Neural progenitor cell (in vitro differentiated cells): ENCODE measurements at regions not wholly inside any gene's neighbourhood (a gene's known extent, or its start where the extent isn't known, plus 50 kb on each side); places are given as distances from the start of the nearest gene placed in this dataset.
A peak's percentile ranks its signal among the peaks of the same experiment; 100 is the strongest.

ENCODE experiments used
- DNase-seq: peaks from one replicate; pipeline ENCODE4 v3.0.0-alpha.2; 2016; ENCODE audit warnings: low spot score
- H2AFZ ChIP-seq: fragments of 200-600 bp; sonication (generic); replicated peaks from 2 replicates; pipeline ENCODE4 v1.6.1; 2016; ENCODE audit warnings: antibody characterized with exemption
- H3F3A ChIP-seq: fragments of 200-600 bp; sonication (generic); 2 replicates; pipeline ENCODE4 v1.6.1; 2016; ENCODE audit warnings: antibody characterized with exemption, low read depth
- H3K27ac ChIP-seq: fragments of 200-600 bp; sonication (generic); 2 replicates; pipeline ENCODE4 v1.5.1; 2016; ENCODE audit warnings: mild to moderate bottlenecking
- H3K27me3 ChIP-seq: fragments of 200-600 bp; sonication (generic); 2 replicates; pipeline ENCODE4 v1.6.1; 2016; ENCODE audit warnings: mild to moderate bottlenecking, moderate library complexity
- H3K36me3 ChIP-seq: fragments of 200-600 bp; sonication (generic); 2 replicates; pipeline ENCODE4 v1.5.1; 2016
- H3K4me1 ChIP-seq: fragments of 200-600 bp; sonication (generic); 2 replicates; pipeline ENCODE4 v1.6.1; 2016; ENCODE audit warnings: mixed run types
- H3K4me2 ChIP-seq: fragments of 200-600 bp; sonication (generic); 2 replicates; pipeline ENCODE4 v1.6.1; 2016
- H3K4me3 ChIP-seq: fragments of 200-600 bp; sonication (generic); 2 replicates; pipeline ENCODE4 v1.5.1; 2016
- H3K79me2 ChIP-seq: fragments of 200-600 bp; sonication (generic); 2 replicates; pipeline ENCODE4 v1.6.1; 2016; ENCODE audit warnings: low read depth
- H3K9ac ChIP-seq: fragments of 200-600 bp; sonication (generic); 2 replicates; pipeline ENCODE4 v1.6.1; 2016
- H3K9me3 ChIP-seq: fragments of 200-600 bp; sonication (generic); 2 replicates; pipeline ENCODE4 v1.5.1; 2016; ENCODE audit warnings: low read depth
- H4K20me1 ChIP-seq: fragments of 200-600 bp; sonication (generic); 2 replicates; pipeline ENCODE4 v1.6.1; 2016; ENCODE audit warnings: low read depth
- H3K27ac Mint-ChIP-seq: 3 replicates; pipeline ENCODE4 v1.8.0; 2021; ENCODE audit warnings: mixed read lengths
- H3K27me3 Mint-ChIP-seq: 2 replicates; pipeline ENCODE4 v1.8.0; 2022; ENCODE audit warnings: low read depth, mild to moderate bottlenecking, inconsistent platforms, moderate library complexity, mixed read lengths; ENCODE audit not compliant: insufficient read depth
- H3K36me3 Mint-ChIP-seq: 3 replicates; pipeline ENCODE4 v1.8.0; 2021; ENCODE audit warnings: mixed read lengths
- H3K4me1 Mint-ChIP-seq: 3 replicates; pipeline ENCODE4 v1.8.0; 2021; ENCODE audit warnings: mixed read lengths
- H3K4me3 Mint-ChIP-seq: 3 replicates; pipeline ENCODE4 v1.8.0; 2021; ENCODE audit warnings: mild to moderate bottlenecking, moderate library complexity, mixed read lengths
- H3K9me3 Mint-ChIP-seq: 3 replicates; pipeline ENCODE4 v1.8.0; 2020; ENCODE audit warnings: mixed read lengths
- CTCF ChIP-seq: fragments of 200-600 bp; sonication (generic); IDR thresholded peaks from 2 replicates; pipeline ENCODE4 v1.5.1; 2017; ENCODE audit warnings: antibody characterized with exemption, mild to moderate bottlenecking
- EZH2 ChIP-seq: fragments of 200-600 bp; sonication (generic); IDR thresholded peaks from 2 replicates; pipeline ENCODE4 v1.6.1; 2017; ENCODE audit warnings: antibody characterized with exemption, mild to moderate bottlenecking, moderate library complexity
- EZH2phosphoT487 ChIP-seq: fragments of 200-600 bp; sonication (generic); IDR thresholded peaks from 2 replicates; pipeline ENCODE4 v1.6.1; 2017; ENCODE audit warnings: antibody characterized with exemption

DNA sequence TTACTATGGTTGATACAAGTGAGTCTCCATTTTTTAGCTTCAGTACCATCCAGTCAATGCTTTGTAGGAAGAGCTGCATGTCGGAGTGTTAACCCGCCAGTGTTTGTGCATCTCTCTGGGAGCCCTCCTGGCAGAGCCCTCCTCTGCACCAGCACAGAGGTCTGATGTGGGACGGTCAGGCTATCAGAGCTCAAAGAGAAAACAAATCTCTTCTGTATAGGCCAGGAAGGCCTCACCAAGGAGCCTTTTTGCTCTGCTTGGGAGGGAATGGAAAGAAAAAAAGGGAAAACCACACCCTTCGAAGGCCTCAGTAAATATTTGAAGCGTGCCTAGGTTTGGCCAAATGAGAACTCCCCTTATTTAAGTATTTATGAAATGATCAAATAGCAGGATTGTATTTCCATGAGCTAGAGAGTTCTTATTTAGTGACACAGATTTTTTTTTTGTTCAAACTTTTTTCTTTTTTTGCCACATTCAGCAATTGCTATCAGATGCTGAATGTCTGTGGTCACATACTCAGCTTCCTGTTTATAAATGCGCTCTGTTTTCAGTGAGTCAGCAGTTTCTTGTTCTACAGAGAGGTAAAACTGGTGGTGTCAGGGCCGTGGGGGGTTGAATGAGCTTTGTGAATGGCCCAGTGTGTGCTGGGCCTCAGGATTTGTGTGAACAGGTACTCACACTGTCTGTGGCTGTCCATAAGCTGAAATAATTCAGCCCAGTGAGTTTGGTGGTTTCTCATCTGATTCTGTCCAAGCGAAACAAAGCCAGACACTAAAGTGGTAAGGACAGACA lies 226.6 kb downstream of the SNX18 start:
- H3K4me2 ChIP-seq, result peak overlapping the region; percentile 19
- no peaks in the 10 kb centered on the region for H3K36me3 Mint-ChIP-seq
- peaks cover 2% of the 10 kb centered on the region for H3K9me3 Mint-ChIP-seq

DNA sequence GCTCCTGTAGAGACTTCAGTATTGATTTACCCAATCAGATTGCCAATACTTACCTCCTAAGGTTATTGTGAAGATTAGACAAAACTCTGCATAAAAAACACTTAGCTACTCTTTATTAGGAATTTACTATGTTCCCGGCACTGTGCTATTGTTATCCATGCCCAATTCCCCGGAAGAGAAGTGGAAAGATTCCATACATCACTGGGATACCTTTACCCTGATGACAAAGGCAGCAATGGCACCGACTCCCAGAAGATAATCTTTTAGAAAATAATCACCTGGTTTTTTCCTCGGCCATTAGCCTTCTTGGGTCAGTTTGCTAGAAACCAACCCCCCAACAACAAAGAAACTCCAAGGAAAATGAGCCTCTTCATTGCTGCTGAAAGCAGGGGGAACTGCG lies 226.0 kb downstream of the SNX18 start:
- Histone ChIP-seq H3K4me1 (peaks cover 19% of the 10 kb centered on the region), H3K9ac (no peak overlapping the region), H2AFZ (peak overlapping the region; percentile 66), H3F3A (peaks cover 4% of the 10 kb centered on the region), H3K27ac (peak overlapping the region; percentile 76), H4K20me1 (no peaks in the 10 kb centered on the region), H3K27me3 (no peaks in the 10 kb centered on the region), H3K4me2 (peak overlapping the region; percentile 19), H3K79me2 (no peaks in the 10 kb centered on the region), H3K36me3 (no peaks in the 10 kb centered on the region), H3K9me3 (no peaks in the 10 kb centered on the region), H3K4me3 (no peak overlapping the region)
- Mint-ChIP-seq H3K4me3 (no peak overlapping the region), H3K9me3 (peaks cover 2% of the 10 kb centered on the region), H3K27ac (no peak overlapping the region), H3K36me3 (no peaks in the 10 kb centered on the region), H3K4me1 (peaks cover 13% of the 10 kb centered on the region), H3K27me3 (peaks cover 5% of the 10 kb centered on the region)
- TF ChIP-seq EZH2phosphoT487, result no peak
- no peak for TF ChIP-seq EZH2
- TF ChIP-seq CTCF, result no peak
- DNase-seq, result peak; percentile 31

More for the DNA sequence above, 226.6 kb downstream of the SNX18 start:
- no peaks in the 10 kb centered on the region for H3K9me3 ChIP-seq
- no peaks in the 10 kb centered on the region for H3K27me3 ChIP-seq
- peak overlapping the region; percentile 95 for H3K27ac Mint-ChIP-seq
- peaks cover 13% of the 10 kb centered on the region for H3K4me1 Mint-ChIP-seq
- no peaks in the 10 kb centered on the region for H3K36me3 ChIP-seq
- DNase-seq, result peak; percentile 48
- H3K9ac ChIP-seq, result no peak overlapping the region
- peaks cover 19% of the 10 kb centered on the region for H3K4me1 ChIP-seq
- H4K20me1 ChIP-seq, result no peaks in the 10 kb centered on the region
- H3K27me3 Mint-ChIP-seq, result peaks cover 5% of the 10 kb centered on the region
- H3K79me2 ChIP-seq, result no peaks in the 10 kb centered on the region
- TF ChIP-seq CTCF (no peak), EZH2phosphoT487 (no peak), EZH2 (no peak)
- peak overlapping the region; percentile 66 for H2AFZ ChIP-seq
- H3K4me3 ChIP-seq, result no peak overlapping the region
- H3F3A ChIP-seq, result peaks cover 4% of the 10 kb centered on the region
- H3K4me3 Mint-ChIP-seq, result no peak overlapping the region
- peak overlapping the region; percentile 76 for H3K27ac ChIP-seq

GRCh38 chr5:54742417-54742891 lies 224.9 kb downstream of the SNX18 start:
- H3K36me3 Mint-ChIP-seq, result no peaks in the 10 kb centered on the region
- Histone ChIP-seq H3K9me3 (no peaks in the 10 kb centered on the region), H3K4me2 (no peak overlapping the region), H3K36me3 (no peaks in the 10 kb centered on the region), H3K4me1 (peaks cover 19% of the 10 kb centered on the region), H3K4me3 (no peak overlapping the region), H3F3A (peaks cover 4% of the 10 kb centered on the region), H3K27me3 (no peaks in the 10 kb centered on the region), H3K9ac (no peak overlapping the region), H3K27ac (no peak overlapping the region), H3K79me2 (no peaks in the 10 kb centered on the region), H2AFZ (peak overlapping the region; percentile 74), H4K20me1 (no peaks in the 10 kb centered on the region)
- no peak overlapping the region for H3K4me3 Mint-ChIP-seq
- no peak overlapping the region for H3K27ac Mint-ChIP-seq
- peak; percentile 27 for DNase-seq
- TF ChIP-seq EZH2phosphoT487, result no peak
- TF ChIP-seq CTCF, result no peak
- TF ChIP-seq EZH2, result no peak
- H3K9me3 Mint-ChIP-seq, result peaks cover 2% of the 10 kb centered on the region
- H3K4me1 Mint-ChIP-seq, result peaks cover 13% of the 10 kb centered on the region
- H3K27me3 Mint-ChIP-seq, result peaks cover 5% of the 10 kb centered on the region
